ENCODE measurements at regions not wholly inside any gene's neighbourhood (a gene's known extent, or its start where the extent isn't known, plus 50 kb on each side); places are given as distances from the start of the nearest gene placed in this dataset.
"Not testable (repeated sequence)": the region's sequence is repeated elsewhere in the genome, so short reads cannot be mapped to it uniquely, and the experiment has no call there.

- DNase-seq, result no peak
- no peak for ATAC-seq
Measured at GRCh38 chr3:137820366-137820765, 56.3 kb downstream of the SOX14 start.

GRCh38 chr3:137835096-137835495 is 71.0 kb downstream of the SOX14 start:
- ATAC-seq (no peak), DNase-seq (no peak)

GRCh38 chr3:137845194-137845593 is 81.1 kb downstream of the SOX14 start:
- ATAC-seq (no peak), DNase-seq (no peak)

GRCh38 chr3:137845666-137846065 is 81.6 kb downstream of the SOX14 start:
- ATAC-seq (no peak), DNase-seq (no peak)

GRCh38 chr3:137852391-137852830 is 88.3 kb downstream of the SOX14 start:
- no peak for ATAC-seq
- DNase-seq, result no peak

GRCh38 chr3:137854533-137855261 is 90.6 kb downstream of the SOX14 start:
- DNase-seq, result no peak

GRCh38 chr3:137866001-137866400 is 101.9 kb downstream of the SOX14 start:
- ATAC-seq, result no peak
- no peak for DNase-seq

More at GRCh38 chr3:137854533-137855261, 90.6 kb downstream of the SOX14 start:
- no peak for ATAC-seq

- no peak for ATAC-seq
- no peak for DNase-seq
Measured at GRCh38 chr3:137866933-137867332, 102.8 kb downstream of the SOX14 start.

- no peak for DNase-seq
Measured at GRCh38 chr3:137867611-137868010, 103.5 kb downstream of the SOX14 start.

GRCh38 chr3:137869022-137869421 is 104.9 kb downstream of the SOX14 start:
- ATAC-seq (no peak), DNase-seq (no peak)

More at GRCh38 chr3:137867611-137868010, 103.5 kb downstream of the SOX14 start:
- ATAC-seq, result no peak

GRCh38 chr3:137872589-137872988 is 108.5 kb downstream of the SOX14 start:
- not testable (repeated sequence) for ATAC-seq, DNase-seq

GRCh38 chr3:137896842-137897241 is 113.1 kb upstream of the CLDN18 start:
- ATAC-seq, DNase-seq: not testable (repeated sequence)

- DNase-seq (no peak), ATAC-seq (no peak)
Measured at GRCh38 chr3:137906985-137907649, 102.8 kb upstream of the CLDN18 start.

GRCh38 chr3:137924628-137925027 is 85.3 kb upstream of the CLDN18 start:
- ATAC-seq (no peak), DNase-seq (no peak)

GRCh38 chr3:137925080-137925479 is 84.9 kb upstream of the CLDN18 start:
- ATAC-seq, result no peak
- DNase-seq, result no peak

GRCh38 chr3:137926991-137927390 is 83.0 kb upstream of the CLDN18 start:
- ATAC-seq (no peak), DNase-seq (no peak)

- ATAC-seq (no peak), DNase-seq (no peak)
Measured at GRCh38 chr3:137930976-137931375, 79.0 kb upstream of the CLDN18 start.

GRCh38 chr3:137938876-137939275 is 71.1 kb upstream of the CLDN18 start:
- ATAC-seq, result no peak
- no peak for DNase-seq

GRCh38 chr3:137944593-137944992 is 65.4 kb upstream of the CLDN18 start:
- DNase-seq (no peak), ATAC-seq (no peak)

- DNase-seq (peak; percentile 53), ATAC-seq (no peak)
Measured at GRCh38 chr3:137946356-137946973, 63.5 kb upstream of the CLDN18 start.

GRCh38 chr3:137947117-137947516 is 62.8 kb upstream of the CLDN18 start:
- no peak for ATAC-seq
- DNase-seq, result no peak

GRCh38 chr3:137948400-137949072 is 61.4 kb upstream of the CLDN18 start:
- DNase-seq (no peak), ATAC-seq (no peak)

GRCh38 chr3:137958636-137959035 is 51.3 kb upstream of the CLDN18 start:
- no peak for ATAC-seq
- no peak for DNase-seq

All from stimulated activated naive CD8-positive, alpha-beta T cell treated with anti-CD3 and anti-CD28 coated beads, Interleukin-15, Interleukin-2, amounts not matched to agents 100 U/mL and 50 U/mL, for 24 hours (primary cell).